ENCODE measurements at regions not wholly inside any gene's neighbourhood (a gene's known extent, or its start where the extent isn't known, plus 50 kb on each side); places are given as distances from the start of the nearest gene placed in this dataset.

DNA sequence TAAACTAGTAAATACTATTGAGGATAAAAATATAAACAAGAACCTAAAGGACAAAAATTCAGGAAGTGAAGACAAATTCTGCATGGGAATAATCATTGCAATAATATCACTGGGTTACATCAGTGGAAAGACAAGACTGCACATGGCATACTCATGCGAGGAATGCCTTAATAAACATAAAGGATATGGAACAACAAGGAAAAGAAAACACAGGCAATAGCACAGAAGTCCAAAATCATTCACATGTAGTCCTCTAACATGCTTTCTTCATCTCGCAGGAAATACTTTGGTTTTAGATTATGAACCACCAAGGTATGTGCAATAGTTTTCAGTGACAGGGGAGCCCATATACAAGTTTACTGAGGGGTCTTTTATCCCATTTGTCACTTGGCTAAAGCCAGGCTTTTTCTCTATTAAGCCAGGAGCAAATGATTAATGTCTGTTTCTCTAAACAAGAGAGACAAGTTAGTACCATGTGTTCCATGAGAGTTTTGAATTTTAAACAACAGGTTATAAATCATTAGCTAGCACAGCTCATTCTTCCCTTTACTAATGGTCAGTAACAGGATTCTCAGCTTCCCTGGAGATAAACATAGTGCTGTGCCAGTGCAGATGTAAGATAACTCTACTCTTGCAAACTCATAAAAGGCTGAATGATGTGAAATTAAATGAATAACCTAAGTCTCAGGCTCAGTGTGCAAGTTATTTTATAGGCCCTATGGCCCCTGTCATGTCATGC is 353.6 kb upstream of the FSIP2 start:
- no peak for TF ChIP-seq CTCF (IDR thresholded peaks at IDR 0.05; ENCODE audit: borderline replicate concordance, extremely low read depth, insufficient read depth)
- Histone ChIP-seq H3K36me3 (ENCODE audit: control insufficient read depth in 2 of 3, insufficient read depth in 3 of 3, low read length in 3 of 3) (no peaks in the 10 kb centered on the region), H3K4me1 (ENCODE audit: control insufficient read depth in 2 of 3, insufficient read depth in 2 of 3, low read depth in 1 of 3, low read length in 3 of 3) (peaks cover 0 to 3% (median 0%) of the 10 kb centered on the region in 3 donors), H3K27ac (ENCODE audit: low read depth in 2 of 2, low read length in 2 of 2) (no peak overlapping the region), H3K9me3 (ENCODE audit: control insufficient read depth in 2 of 3, insufficient read depth in 1 of 3, low read length in 3 of 3) (no peaks in the 10 kb centered on the region), H3K4me3 (ENCODE audit: low read length in 3 of 3) (peak overlapping the region in 2 of 3 donors; percentile 7 to 8), H3K9ac (ENCODE audit: low read length in 3 of 3) (no peak overlapping the region), H3K27me3 (ENCODE audit: control insufficient read depth, insufficient read depth, low read length) (no peaks in the 10 kb centered on the region)
- intact Hi-C loops (cut with DNase I) = no loop called here
- DNase-seq (peak in 2 of 5 donors; percentile 43 to 52), FAIRE-seq (peak; percentile 71)

GRCh38 chr2:185388226-185388625 is 350.4 kb upstream of the FSIP2 start:
- FAIRE-seq (no peak), DNase-seq (no peak)
- intact Hi-C loops (cut with DNase I) = no loop called here
- H3K27me3 ChIP-seq (ENCODE audit: control insufficient read depth, insufficient read depth, low read length) = no peaks in the 10 kb centered on the region
- no peaks in the 10 kb centered on the region for H3K36me3 ChIP-seq (ENCODE audit: control insufficient read depth in 2 of 3, insufficient read depth in 3 of 3, low read length in 3 of 3)
- no peak overlapping the region for H3K9ac ChIP-seq (ENCODE audit: low read length in 3 of 3)
- H3K27ac ChIP-seq (ENCODE audit: low read depth in 2 of 2, low read length in 2 of 2) = no peak overlapping the region
- peaks cover 0 to 3% (median 0%) of the 10 kb centered on the region in 3 donors for H3K4me1 ChIP-seq (ENCODE audit: control insufficient read depth in 2 of 3, insufficient read depth in 2 of 3, low read depth in 1 of 3, low read length in 3 of 3)
- H3K4me3 ChIP-seq (ENCODE audit: low read length in 3 of 3) = no peak overlapping the region
- TF ChIP-seq CTCF (IDR thresholded peaks at IDR 0.05; ENCODE audit: borderline replicate concordance, extremely low read depth, insufficient read depth) = no peak
- H3K9me3 ChIP-seq (ENCODE audit: control insufficient read depth in 2 of 3, insufficient read depth in 1 of 3, low read length in 3 of 3) = no peaks in the 10 kb centered on the region

DNA sequence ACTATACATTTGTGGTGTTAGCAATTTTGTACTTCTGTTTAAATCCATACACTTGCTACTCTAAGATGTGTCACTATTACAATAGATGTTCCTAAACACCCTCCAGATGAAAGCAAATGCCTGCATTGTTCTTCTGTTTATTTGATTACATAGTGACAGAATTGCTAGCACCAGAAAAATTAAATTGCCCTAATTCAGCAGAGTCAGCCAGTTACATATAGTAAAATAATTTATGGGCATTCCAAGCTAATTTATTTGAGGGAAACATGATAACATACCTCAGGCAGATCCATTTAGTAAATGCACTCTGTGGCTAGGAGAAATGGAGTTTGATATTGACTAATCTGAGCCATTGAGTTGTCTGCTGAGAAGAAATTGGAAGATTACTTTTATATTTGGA is 347.1 kb upstream of the FSIP2 start:
- no peak for FAIRE-seq
- DNase-seq = no peak
- no peak for TF ChIP-seq CTCF (IDR thresholded peaks at IDR 0.05; ENCODE audit: borderline replicate concordance, extremely low read depth, insufficient read depth)
- no peak overlapping the region for H3K27ac ChIP-seq (ENCODE audit: low read depth in 2 of 2, low read length in 2 of 2)
- H3K9me3 ChIP-seq (ENCODE audit: control insufficient read depth in 2 of 3, insufficient read depth in 1 of 3, low read length in 3 of 3) = no peaks in the 10 kb centered on the region
- H3K9ac ChIP-seq (ENCODE audit: low read length in 3 of 3) = no peak overlapping the region
- no peaks in the 10 kb centered on the region for H3K4me1 ChIP-seq (ENCODE audit: control insufficient read depth in 2 of 3, insufficient read depth in 2 of 3, low read depth in 1 of 3, low read length in 3 of 3)
- H3K4me3 ChIP-seq (ENCODE audit: low read length in 3 of 3) = no peak overlapping the region
- no peaks in the 10 kb centered on the region for H3K36me3 ChIP-seq (ENCODE audit: control insufficient read depth in 2 of 3, insufficient read depth in 3 of 3, low read length in 3 of 3)
- H3K27me3 ChIP-seq (ENCODE audit: control insufficient read depth, insufficient read depth, low read length) = no peaks in the 10 kb centered on the region
- intact Hi-C loops (cut with DNase I) = no loop called here

All from kidney (tissue), 13 donors.